ENCODE measurements at regions not wholly inside any gene's neighbourhood (a gene's known extent, or its start where the extent isn't known, plus 50 kb on each side); places are given as distances from the start of the nearest gene placed in this dataset.

DNA sequence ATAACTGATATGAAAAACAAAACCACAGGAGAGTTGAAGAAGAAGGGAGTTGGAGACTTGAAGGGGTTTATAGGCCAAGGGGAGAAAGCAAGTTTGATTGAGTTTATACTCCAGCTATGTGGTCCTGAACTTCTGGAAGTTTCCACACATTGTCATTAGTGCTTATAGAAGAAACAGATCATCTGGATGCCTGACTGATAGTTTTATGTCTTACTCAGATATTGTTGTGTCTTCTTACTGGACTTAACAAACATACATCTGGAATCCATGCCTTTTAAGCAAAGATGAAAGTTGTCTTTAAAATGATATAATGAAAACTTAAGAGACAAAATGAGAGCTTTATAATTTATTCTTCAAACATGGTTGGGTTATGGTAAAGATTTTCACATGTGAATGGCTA lies 101.3 kb upstream of the FZD8 start:
- Histone ChIP-seq H3K4me3 (no peak overlapping the region), H3K4me1 (no peaks in the 10 kb centered on the region)
- ATAC-seq: no peak

GRCh38 chr10:35739998-35740397 lies 97.9 kb upstream of the FZD8 start:
- H3K9me3 ChIP-seq: peaks cover 0 to 10% (median 0%) of the 10 kb centered on the region in 11 donors
- no peaks in the 10 kb centered on the region for H3K36me3 ChIP-seq
- ATAC-seq (no peak), DNase-seq (no peak)
- TF ChIP-seq, protein P1, sequence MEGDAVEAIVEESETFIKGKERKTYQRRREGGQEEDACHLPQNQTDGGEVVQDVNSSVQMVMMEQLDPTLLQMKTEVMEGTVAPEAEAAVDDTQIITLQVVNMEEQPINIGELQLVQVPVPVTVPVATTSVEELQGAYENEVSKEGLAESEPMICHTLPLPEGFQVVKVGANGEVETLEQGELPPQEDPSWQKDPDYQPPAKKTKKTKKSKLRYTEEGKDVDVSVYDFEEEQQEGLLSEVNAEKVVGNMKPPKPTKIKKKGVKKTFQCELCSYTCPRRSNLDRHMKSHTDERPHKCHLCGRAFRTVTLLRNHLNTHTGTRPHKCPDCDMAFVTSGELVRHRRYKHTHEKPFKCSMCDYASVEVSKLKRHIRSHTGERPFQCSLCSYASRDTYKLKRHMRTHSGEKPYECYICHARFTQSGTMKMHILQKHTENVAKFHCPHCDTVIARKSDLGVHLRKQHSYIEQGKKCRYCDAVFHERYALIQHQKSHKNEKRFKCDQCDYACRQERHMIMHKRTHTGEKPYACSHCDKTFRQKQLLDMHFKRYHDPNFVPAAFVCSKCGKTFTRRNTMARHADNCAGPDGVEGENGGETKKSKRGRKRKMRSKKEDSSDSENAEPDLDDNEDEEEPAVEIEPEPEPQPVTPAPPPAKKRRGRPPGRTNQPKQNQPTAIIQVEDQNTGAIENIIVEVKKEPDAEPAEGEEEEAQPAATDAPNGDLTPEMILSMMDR (IDR thresholded peaks at IDR 0.05): no peak
- no peaks in the 10 kb centered on the region for H3K4me1 ChIP-seq
- intact Hi-C loops (cut with DNase I): no loop called here
- no peak overlapping the region for H3K27ac ChIP-seq
- no peaks in the 10 kb centered on the region for H3K27me3 ChIP-seq
- H3K4me3 ChIP-seq: no peak overlapping the region

More for the DNA sequence above, 101.3 kb upstream of the FZD8 start:
- Histone ChIP-seq H3K36me3 (no peaks in the 10 kb centered on the region), H3K9me3 (peaks cover 0 to 2% (median 0%) of the 10 kb centered on the region in 11 donors), H3K27me3 (no peaks in the 10 kb centered on the region), H3K27ac (no peak overlapping the region)
- TF ChIP-seq, protein P1 (IDR thresholded peaks at IDR 0.05): no peak
- DNase-seq: no peak
- intact Hi-C loops (cut with DNase I): no loop called here

DNA sequence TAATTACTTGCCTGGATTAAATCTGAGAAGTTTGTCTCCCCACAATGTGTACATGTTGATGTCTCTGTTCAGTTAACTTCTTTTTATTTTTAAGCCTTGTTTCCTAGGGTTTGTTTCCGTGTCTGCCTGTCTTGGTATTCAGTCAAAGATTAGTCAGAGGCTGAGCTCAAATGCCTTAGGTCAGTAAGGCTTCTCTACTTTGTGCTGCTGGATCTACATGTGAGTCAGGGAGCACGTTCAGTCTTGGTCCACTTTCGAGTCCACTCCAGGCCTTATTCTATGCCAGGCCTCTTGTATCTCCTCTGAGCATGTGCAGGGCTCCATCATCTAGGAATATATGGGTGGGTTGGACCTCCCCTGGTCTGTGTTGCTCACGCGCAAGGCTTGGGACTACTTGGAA lies 93.3 kb upstream of the FZD8 start:
- Histone ChIP-seq H3K27me3 (no peaks in the 10 kb centered on the region), H3K9me3 (peaks cover 0 to 16% (median 0%) of the 10 kb centered on the region in 11 donors), H3K4me3 (no peak overlapping the region), H3K27ac (no peak overlapping the region), H3K36me3 (no peaks in the 10 kb centered on the region), H3K4me1 (no peaks in the 10 kb centered on the region)
- TF ChIP-seq, protein P1 (IDR thresholded peaks at IDR 0.05): no peak
- intact Hi-C loops (cut with DNase I): no loop called here
- DNase-seq (no peak), ATAC-seq (no peak)
- 85 to 87% methylated on average over 5 of the region's 5 CpGs for WGBS, 2 donors

GRCh38 chr10:35731828-35732227 lies 89.7 kb upstream of the FZD8 start:
- Histone ChIP-seq H3K4me1 (no peaks in the 10 kb centered on the region), H3K4me3 (no peak overlapping the region), H3K36me3 (no peaks in the 10 kb centered on the region), H3K27me3 (no peaks in the 10 kb centered on the region), H3K9me3 (peaks cover 0 to 16% (median 0%) of the 10 kb centered on the region in 11 donors), H3K27ac (no peak overlapping the region)
- TF ChIP-seq, protein P1 (IDR thresholded peaks at IDR 0.05): no peak
- intact Hi-C loops (cut with DNase I): no loop called here
- WGBS, 2 donors: 80 to 92% methylated on average over 1 of the region's 1 CpG
- DNase-seq (no peak), ATAC-seq (no peak)

DNA sequence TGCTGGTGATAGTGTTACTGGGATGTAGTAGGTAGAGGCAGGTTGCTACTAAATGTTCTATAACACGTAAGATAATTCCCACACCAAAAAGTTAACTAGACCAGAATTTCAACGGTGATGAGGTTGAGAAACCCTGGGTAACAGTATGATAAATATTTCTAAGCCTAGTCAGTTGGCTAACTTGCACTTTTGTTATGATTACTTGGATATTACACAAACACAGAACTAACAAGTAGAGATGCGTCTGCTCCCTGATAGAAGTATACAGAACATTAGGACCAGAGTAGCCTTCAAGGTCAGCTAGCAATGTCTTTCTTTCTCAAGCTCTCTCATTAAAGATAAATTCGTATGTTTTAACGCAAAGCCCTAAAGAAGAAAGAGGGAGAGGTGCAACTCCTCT lies 86.2 kb upstream of the FZD8 start:
- WGBS, 2 donors: 73 to 75% methylated on average over 5 of the region's 5 CpGs
- Histone ChIP-seq H3K4me1 (no peaks in the 10 kb centered on the region), H3K9me3 (no peaks in the 10 kb centered on the region), H3K27me3 (peaks cover 0 to 9% (median 0%) of the 10 kb centered on the region in 7 donors), H3K27ac (no peak overlapping the region), H3K36me3 (no peaks in the 10 kb centered on the region), H3K4me3 (no peak overlapping the region)
- intact Hi-C loops (cut with DNase I): no loop called here
- TF ChIP-seq, protein P1 (IDR thresholded peaks at IDR 0.05): no peak
- no peak for ATAC-seq
- DNase-seq: no peak

Measured in heart right ventricle (tissue), 16 donors.